Neuronal stem cell (in vitro differentiated cells): ENCODE measurements at regions not wholly inside any gene's neighbourhood (a gene's known extent, or its start where the extent isn't known, plus 50 kb on each side); places are given as distances from the start of the nearest gene placed in this dataset.

Experiments
- DNase-seq: peaks from one replicate; pipeline ENCODE4 v3.0.0-alpha.2; 2013; ENCODE audit warnings: low spot score
- H2AFZ ChIP-seq: one replicate; pipeline ENCODE4 v1.6.1; 2013; ENCODE audit warnings: mild to moderate bottlenecking, low read length, inconsistent platforms
- H2AK5ac ChIP-seq: 2 replicates; pipeline ENCODE4 v1.6.1; 2013; ENCODE audit warnings: low read depth, mild to moderate bottlenecking, inconsistent platforms, low read length, moderate library complexity, mixed read lengths
- H2BK120ac ChIP-seq: 2 replicates; pipeline ENCODE4 v1.6.1; 2013; ENCODE audit warnings: low read depth, mild to moderate bottlenecking, inconsistent platforms, low read length, moderate library complexity, mixed read lengths
- H2BK12ac ChIP-seq: one replicate; pipeline ENCODE4 v1.6.1; 2013; ENCODE audit warnings: low read length, inconsistent platforms
- H2BK15ac ChIP-seq: 2 replicates; pipeline ENCODE4 v1.6.1; 2013; ENCODE audit warnings: mild to moderate bottlenecking, low read length, inconsistent platforms, mixed read lengths
- H2BK5ac ChIP-seq: one replicate; pipeline ENCODE4 v1.6.1; 2013; ENCODE audit warnings: inconsistent platforms, mild to moderate bottlenecking, low read length, moderate library complexity
- H3K14ac ChIP-seq: one replicate; pipeline ENCODE4 v1.6.1; 2013; ENCODE audit warnings: low read length, inconsistent platforms
- H3K18ac ChIP-seq: 2 replicates; pipeline ENCODE4 v1.6.1; 2013; ENCODE audit warnings: low read length, inconsistent platforms
- H3K23ac ChIP-seq: 2 replicates; pipeline ENCODE4 v1.6.1; 2013; ENCODE audit warnings: low read depth, mild to moderate bottlenecking, mixed read lengths, low read length, inconsistent platforms; ENCODE audit not compliant: poor library complexity
- H3K27ac ChIP-seq: replicated peaks from 3 replicates; pipeline ENCODE4 v1.5.1; 2013; ENCODE audit warnings: low read length, inconsistent platforms
- H3K27me3 ChIP-seq, 3 experiments: 2 replicates each; pipeline ENCODE4 v1.6.1; 2013; ENCODE audit warnings: low read length in 3 of 3, mild to moderate bottlenecking in 2 of 3, inconsistent platforms in 1 of 3, low read depth in 1 of 3, mixed read lengths in 1 of 3, moderate library complexity in 1 of 3; ENCODE audit not compliant: control insufficient read depth in 3 of 3, insufficient read depth in 3 of 3
- H3K36me3 ChIP-seq, 2 donors: replicated peaks in 1 of 2; 2 replicates each; pipeline ENCODE4 v1.6.1; 2013; ENCODE audit warnings: low read length in 2 of 2; ENCODE audit not compliant: control insufficient read depth in 2 of 2, insufficient read depth in 2 of 2
- H3K4ac ChIP-seq: 2 replicates; pipeline ENCODE4 v1.6.1; 2013; ENCODE audit warnings: inconsistent platforms, mild to moderate bottlenecking, low read length, moderate library complexity
- H3K4me1 ChIP-seq, 2 donors: 1 replicate in 1 of 2; 2 replicates in 1 of 2; pipeline ENCODE4 v1.6.1; 2013; ENCODE audit warnings: low read length in 2 of 2, low read depth in 1 of 2; ENCODE audit not compliant: control insufficient read depth in 2 of 2, insufficient read depth in 1 of 2
- H3K4me2 ChIP-seq: one replicate; pipeline ENCODE4 v1.6.1; 2013; ENCODE audit warnings: mild to moderate bottlenecking, low read length, inconsistent platforms; ENCODE audit not compliant: insufficient read depth, poor library complexity, severe bottlenecking
- H3K4me3 ChIP-seq, 2 donors: 2 replicates each; pipeline ENCODE4 v1.5.1; 2013; ENCODE audit warnings: low read length in 2 of 2, mild to moderate bottlenecking in 2 of 2, inconsistent platforms in 1 of 2, moderate library complexity in 1 of 2
- H3K79me1 ChIP-seq: one replicate; pipeline ENCODE4 v1.6.1; 2013; ENCODE audit warnings: low read depth, mild to moderate bottlenecking, inconsistent platforms, low read length, moderate library complexity
- H3K9ac ChIP-seq: one replicate; pipeline ENCODE4 v1.6.1; 2013; ENCODE audit warnings: mild to moderate bottlenecking, low read depth, low read length, inconsistent platforms; ENCODE audit not compliant: poor library complexity
- H3K9me3 ChIP-seq, 2 donors: replicated peaks in 1 of 2; 2 replicates each; pipeline versions ENCODE3 to v1.6.1; 2013; ENCODE audit warnings: low read length in 2 of 2, mild to moderate bottlenecking in 2 of 2, inconsistent platforms in 1 of 2, low read depth in 1 of 2, mixed read lengths in 1 of 2, moderate library complexity in 1 of 2; ENCODE audit not compliant: control insufficient read depth in 2 of 2, insufficient read depth in 1 of 2
- H4K8ac ChIP-seq: one replicate; pipeline ENCODE4 v1.6.1; 2013; ENCODE audit warnings: low read depth, mild to moderate bottlenecking, inconsistent platforms, low read length, moderate library complexity
- H4K91ac ChIP-seq: one replicate; pipeline ENCODE4 v1.6.1; 2013; ENCODE audit warnings: low read length, low read depth, mild to moderate bottlenecking, inconsistent platforms; ENCODE audit not compliant: poor library complexity
- WGBS, 2 donors: extraction: QIAGEN DNeasy Blood & Tissue Kit; methylation state at CpG; one replicate each; pipeline ENCODE4 v1.1.7; 2013; ENCODE audit warnings: missing lambda C conversion rate in 2 of 2, mixed read lengths in 1 of 2; ENCODE audit not compliant: insufficient read length in 2 of 2, insufficient replicate concordance in 1 of 2; ENCODE audit errors: extremely low coverage in 2 of 2; 5-methylcytosine and 5-hydroxymethylcytosine counted together

- WGBS, 2 donors, result no CpG with 5 or more reads among the region's 2 CpGs
- Histone ChIP-seq H4K91ac (no peak overlapping the region), H2BK5ac (no peak overlapping the region)
Measured at GRCh38 chrX:106220177-106220576, 52.1 kb downstream of the PWWP3B start.

GRCh38 chrX:106243376-106243775 is 75.3 kb downstream of the PWWP3B start:
- H2BK5ac ChIP-seq, result no peak overlapping the region
- H3K4ac ChIP-seq, result no peak overlapping the region
- H3K27me3 ChIP-seq, result no peaks in the 10 kb centered on the region
- no peak overlapping the region for H4K8ac ChIP-seq
- no peak overlapping the region for H2BK12ac ChIP-seq
- no peaks in the 10 kb centered on the region for H3K79me1 ChIP-seq
- H3K18ac ChIP-seq, result no peak overlapping the region
- H2AK5ac ChIP-seq, result no peak overlapping the region
- no peaks in the 10 kb centered on the region for H3K9me3 ChIP-seq
- H2BK15ac ChIP-seq, result no peak overlapping the region
- no peak overlapping the region for H3K4me3 ChIP-seq
- H3K9ac ChIP-seq, result no peak overlapping the region
- H2AFZ ChIP-seq, result no peak overlapping the region
- DNase-seq, result no peak
- H3K27ac ChIP-seq, result no peak overlapping the region
- H3K4me2 ChIP-seq, result no peak overlapping the region
- H2BK120ac ChIP-seq, result no peak overlapping the region
- H3K36me3 ChIP-seq, result no peaks in the 10 kb centered on the region
- no peaks in the 10 kb centered on the region for H3K4me1 ChIP-seq
- H3K23ac ChIP-seq, result no peak overlapping the region
- no peak overlapping the region for H3K14ac ChIP-seq
- H4K91ac ChIP-seq, result no peak overlapping the region

More at GRCh38 chrX:106220177-106220576, 52.1 kb downstream of the PWWP3B start:
- Histone ChIP-seq H3K9me3 (no peaks in the 10 kb centered on the region), H3K27me3 (no peaks in the 10 kb centered on the region), H3K4me1 (no peaks in the 10 kb centered on the region), H3K14ac (no peak overlapping the region), H3K4me3 (no peak overlapping the region), H2BK120ac (no peak overlapping the region), H2AFZ (no peak overlapping the region), H3K18ac (no peak overlapping the region), H3K79me1 (no peaks in the 10 kb centered on the region), H3K4ac (no peak overlapping the region), H3K9ac (no peak overlapping the region), H3K4me2 (no peak overlapping the region), H2BK12ac (no peak overlapping the region), H3K23ac (no peak overlapping the region), H3K36me3 (no peaks in the 10 kb centered on the region), H2AK5ac (no peak overlapping the region), H2BK15ac (no peak overlapping the region), H4K8ac (no peak overlapping the region), H3K27ac (no peak overlapping the region)
- DNase-seq, result no peak

- no peaks in the 10 kb centered on the region for H3K9me3 ChIP-seq
- no peak overlapping the region for H2AK5ac ChIP-seq
- no peak overlapping the region for H2BK15ac ChIP-seq
- no peak overlapping the region for H2BK5ac ChIP-seq
- H3K14ac ChIP-seq, result no peak overlapping the region
- DNase-seq, result no peak
- no peak overlapping the region for H3K4me2 ChIP-seq
- H3K36me3 ChIP-seq, result no peaks in the 10 kb centered on the region
- H2AFZ ChIP-seq, result no peak overlapping the region
- no peak overlapping the region for H4K8ac ChIP-seq
- no peak overlapping the region for H2BK12ac ChIP-seq
- no peak overlapping the region for H2BK120ac ChIP-seq
- no peak overlapping the region for H3K27ac ChIP-seq
- WGBS, 2 donors, result no CpG with 5 or more reads among the region's 3 CpGs
- no peak overlapping the region for H3K4me3 ChIP-seq
- no peak overlapping the region for H3K4ac ChIP-seq
- H3K27me3 ChIP-seq, result no peaks in the 10 kb centered on the region
- no peak overlapping the region for H3K18ac ChIP-seq
- no peak overlapping the region for H3K23ac ChIP-seq
- H4K91ac ChIP-seq, result no peak overlapping the region
- no peaks in the 10 kb centered on the region for H3K79me1 ChIP-seq
- no peaks in the 10 kb centered on the region for H3K4me1 ChIP-seq
- no peak overlapping the region for H3K9ac ChIP-seq
Measured at GRCh38 chrX:106246511-106246910, 78.4 kb downstream of the PWWP3B start.

- Histone ChIP-seq H3K4ac (no peak overlapping the region), H3K14ac (no peak overlapping the region), H4K91ac (no peak overlapping the region), H3K9ac (no peak overlapping the region), H2BK5ac (no peak overlapping the region), H3K18ac (no peak overlapping the region), H3K4me1 (no peaks in the 10 kb centered on the region), H3K4me3 (no peak overlapping the region), H3K79me1 (no peaks in the 10 kb centered on the region), H2AFZ (no peak overlapping the region), H3K4me2 (no peak overlapping the region), H2BK120ac (no peak overlapping the region), H3K23ac (no peak overlapping the region), H2AK5ac (no peak overlapping the region), H3K9me3 (no peaks in the 10 kb centered on the region), H4K8ac (no peak overlapping the region), H2BK12ac (no peak overlapping the region), H3K27me3 (no peaks in the 10 kb centered on the region), H3K36me3 (no peaks in the 10 kb centered on the region), H3K27ac (no peak overlapping the region), H2BK15ac (no peak overlapping the region)
- no peak for DNase-seq
Measured at GRCh38 chrX:106247162-106247561, 79.1 kb downstream of the PWWP3B start.
